Common myeloid progenitor, CD34-positive (primary cell): ENCODE measurements at regions not wholly inside any gene's neighbourhood (a gene's known extent, or its start where the extent isn't known, plus 50 kb on each side); places are given as distances from the start of the nearest gene placed in this dataset.

Experiments used
- CTCF ChIA-PET: fragments of 350-600 bp; sonication (Branson Sonifier 250); formaldehyde crosslinking; loops from one replicate; lab custom pipeline; 2021; ENCODE audit warnings: antibody characterized with exemption; lab: Charles Lee
- POLR2A ChIA-PET: fragments of 350-600 bp; sonication (Branson Sonifier 250); formaldehyde crosslinking; loops from one replicate; lab custom pipeline; 2021; ENCODE audit warnings: antibody characterized with exemption; lab: Charles Lee
- DNase-seq, 3 donors: peaks; one replicate each; pipeline versions ENCODE4 v3.0.0 to v3.0.0-alpha.2; 2013
- H3K27ac ChIP-seq, 2 experiments: 1 replicate in 1 of 2; 2 replicates in 1 of 2; pipeline ENCODE4 v1.7.0; 2013; ENCODE audit warnings: inconsistent platforms in 2 of 2, low read length in 2 of 2, mild to moderate bottlenecking in 2 of 2, low read depth in 1 of 2, moderate library complexity in 1 of 2; ENCODE audit not compliant: severe bottlenecking in 2 of 2, insufficient read depth in 1 of 2, poor library complexity in 1 of 2
- H3K27me3 ChIP-seq, 5 experiments: replicated peaks in 2 of 5; 1 replicate in 3 of 5; 2 replicates in 2 of 5; pipeline versions ENCODE4 v1.6.1 to v1.7.0; 2013; ENCODE audit warnings: low read length in 4 of 5, mild to moderate bottlenecking in 2 of 5, moderate library complexity in 2 of 5, inconsistent platforms in 1 of 5; ENCODE audit not compliant: insufficient read depth in 5 of 5, control insufficient read depth in 4 of 5
- H3K36me3 ChIP-seq, 4 experiments: 1 replicate in 2 of 4; 2 replicates in 2 of 4; pipeline versions ENCODE4 v1.6.1 to v1.7.0; 2013; ENCODE audit warnings: low read length in 3 of 4, control low read depth in 1 of 4, mild to moderate bottlenecking in 1 of 4; ENCODE audit not compliant: control insufficient read depth in 4 of 4, insufficient read depth in 4 of 4
- H3K4me1 ChIP-seq, 4 experiments: 1 replicate in 3 of 4; 2 replicates in 1 of 4; pipeline versions ENCODE4 v1.6.1 to v1.7.1; 2013; ENCODE audit warnings: low read length in 3 of 4, mild to moderate bottlenecking in 3 of 4, control low read depth in 1 of 4, inconsistent platforms in 1 of 4, moderate library complexity in 1 of 4; ENCODE audit not compliant: control insufficient read depth in 4 of 4, insufficient read depth in 4 of 4; ENCODE audit errors: control extremely low read depth in 1 of 4
- H3K4me3 ChIP-seq, 7 experiments: 1 replicate in 4 of 7; 2 replicates in 3 of 7; pipeline versions ENCODE4 v1.5.1 to v1.7.0; 2013; ENCODE audit warnings: mild to moderate bottlenecking in 7 of 7, low read length in 6 of 7, moderate library complexity in 6 of 7, inconsistent platforms in 2 of 7, low read depth in 2 of 7, control low read depth in 1 of 7; ENCODE audit not compliant: insufficient read depth in 4 of 7, control insufficient read depth in 1 of 7; ENCODE audit errors: extremely low read depth in 1 of 7
- H3K9me3 ChIP-seq, 5 experiments: 1 replicate in 4 of 5; 2 replicates in 1 of 5; pipeline versions ENCODE4 v1.6.1 to v1.7.1; 2013; ENCODE audit warnings: low read length in 4 of 5, mild to moderate bottlenecking in 2 of 5, inconsistent platforms in 1 of 5, low read depth in 1 of 5, moderate library complexity in 1 of 5; ENCODE audit not compliant: control insufficient read depth in 4 of 5, insufficient read depth in 2 of 5; ENCODE audit errors: control extremely low read depth in 1 of 5
- WGBS: methylation state at CpG from one replicate; pipeline ENCODE4 v1.1.5; 2013; ENCODE audit not compliant: insufficient coverage; 5-methylcytosine and 5-hydroxymethylcytosine counted together

GRCh38 chr12:69067713-69068112, 134.7 kb upstream of the CPM start:
- H3K4me1 ChIP-seq = peaks cover 0 to 6% (median 5%) of the 10 kb centered on the region in 4 experiments
- POLR2A ChIA-PET = no interaction called here
- CTCF ChIA-PET = interaction anchor here (0.6 kb wide), 2 partner anchors 25 to 28 kb away, joined by 3 to 4 read pairs; no protein-coding TSS in a partner anchor
- H3K27me3 ChIP-seq = no peaks in the 10 kb centered on the region
- DNase-seq = no peak
- no peaks in the 10 kb centered on the region for H3K36me3 ChIP-seq
- WGBS = 90% methylated on average over 2 of the region's 6 CpGs
- H3K9me3 ChIP-seq = no peaks in the 10 kb centered on the region
- H3K4me3 ChIP-seq = no peak overlapping the region
- no peak overlapping the region for H3K27ac ChIP-seq

GRCh38 chr12:69068448-69068847, 135.5 kb upstream of the CPM start:
- peak; percentile 9 to 50 (median 36) for DNase-seq
- no peak overlapping the region for H3K27ac ChIP-seq
- H3K36me3 ChIP-seq = no peaks in the 10 kb centered on the region
- no peaks in the 10 kb centered on the region for H3K27me3 ChIP-seq
- H3K9me3 ChIP-seq = no peaks in the 10 kb centered on the region
- 100% methylated on average over 2 of the region's 3 CpGs for WGBS
- peaks cover 0 to 6% (median 5%) of the 10 kb centered on the region in 4 experiments for H3K4me1 ChIP-seq
- ChIA-PET CTCF (interaction anchor here (0.6 kb wide), 1 partner anchor 25 kb away, joined by 3 read pairs; no protein-coding TSS in a partner anchor), POLR2A (no interaction called here)
- H3K4me3 ChIP-seq = no peak overlapping the region

GRCh38 chr12:69069479-69069878, 136.5 kb upstream of the CPM start:
- Histone ChIP-seq H3K36me3 (no peaks in the 10 kb centered on the region), H3K27me3 (no peaks in the 10 kb centered on the region), H3K4me1 (peaks cover 0 to 6% (median 5%) of the 10 kb centered on the region in 4 experiments), H3K9me3 (no peaks in the 10 kb centered on the region), H3K27ac (no peak overlapping the region), H3K4me3 (no peak overlapping the region)
- ChIA-PET CTCF (interaction anchor here (0.6 to 1.6 kb wide), 6 partner anchors 9 to 656 kb away, joined by 3 to 6 read pairs (median 4); no protein-coding TSS in a partner anchor), POLR2A (interaction anchor here (0.6 kb wide), 1 partner anchor 36 kb away, joined by 3 read pairs; no protein-coding TSS in a partner anchor)
- no peak for DNase-seq
- 97% methylated on average over 5 of the region's 10 CpGs for WGBS

DNA sequence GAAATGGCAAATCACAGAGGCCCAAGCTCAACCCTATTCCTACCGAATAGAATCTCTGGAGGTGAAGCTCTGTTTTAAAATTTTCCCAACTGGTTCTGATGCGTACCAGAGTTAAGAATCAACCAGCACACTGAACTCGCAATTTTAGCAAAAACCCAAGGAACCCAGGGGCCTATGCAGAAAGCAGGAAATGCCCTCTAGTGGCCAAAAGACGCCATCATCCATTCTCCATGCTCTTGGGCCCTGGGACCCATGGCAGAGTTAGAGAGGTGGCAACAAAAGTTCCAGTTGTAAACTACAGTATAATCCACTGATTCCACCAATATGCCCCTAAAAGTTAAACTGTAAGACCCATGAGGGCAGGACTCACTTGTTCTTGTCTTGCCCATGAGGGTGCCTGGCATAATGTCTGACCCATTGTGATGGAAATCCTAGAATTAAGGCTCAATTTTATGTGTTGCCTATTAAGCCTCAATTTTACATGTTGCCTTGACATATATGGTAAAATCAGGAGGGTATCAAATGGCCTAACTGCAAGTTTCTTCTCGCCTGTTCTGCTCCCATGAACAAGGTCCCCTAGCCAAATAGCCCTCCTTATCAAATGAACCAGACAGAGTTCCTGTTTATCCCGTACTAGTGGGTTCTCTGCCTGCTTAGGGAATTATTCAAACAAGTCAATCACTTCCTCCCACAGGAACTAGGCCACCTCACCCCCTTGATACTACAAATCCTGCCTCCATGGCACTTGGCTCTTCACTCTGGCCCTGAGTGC, 137.5 kb upstream of the CPM start:
- CTCF ChIA-PET = interaction anchor here (0.5 to 1.6 kb wide), 8 partner anchors 8 to 453 kb away, joined by 3 to 6 read pairs (median 4); no protein-coding TSS in a partner anchor

DNA sequence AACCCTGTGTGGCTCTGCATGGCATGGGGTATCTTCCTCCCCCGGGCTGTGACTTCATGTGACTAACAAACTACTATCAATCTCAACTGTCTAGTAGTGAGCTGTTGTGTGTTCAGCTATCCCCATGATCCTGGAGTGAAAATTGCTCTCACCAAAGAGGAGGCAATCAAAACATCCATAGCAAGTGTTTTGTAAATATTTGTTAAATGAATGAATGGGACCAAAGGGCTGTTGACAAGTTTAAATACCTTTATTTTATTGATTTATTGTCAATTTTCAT, 138.1 kb upstream of the CPM start:
- ChIA-PET CTCF (interaction anchor here (1.0 to 1.2 kb wide), 2 partner anchors 200 to 208 kb away, joined by 4 read pairs; no protein-coding TSS in a partner anchor), POLR2A (no interaction called here)
- H3K27me3 ChIP-seq = no peaks in the 10 kb centered on the region
- no peak overlapping the region for H3K27ac ChIP-seq
- no peaks in the 10 kb centered on the region for H3K9me3 ChIP-seq
- DNase-seq = no peak
- no CpG with 5 or more reads among the region's 1 CpG for WGBS
- H3K4me1 ChIP-seq = peaks cover 0 to 6% (median 5%) of the 10 kb centered on the region in 4 experiments
- no peak overlapping the region for H3K4me3 ChIP-seq
- H3K36me3 ChIP-seq = no peaks in the 10 kb centered on the region

More for the DNA sequence above, 137.5 kb upstream of the CPM start:
- Histone ChIP-seq H3K9me3 (no peaks in the 10 kb centered on the region), H3K36me3 (no peaks in the 10 kb centered on the region), H3K4me3 (no peak overlapping the region), H3K27ac (no peak overlapping the region), H3K4me1 (peaks cover 0 to 6% (median 5%) of the 10 kb centered on the region in 4 experiments), H3K27me3 (no peaks in the 10 kb centered on the region)
- POLR2A ChIA-PET = interaction anchor here (0.6 kb wide), 1 partner anchor 35 kb away, joined by 3 read pairs; no protein-coding TSS in a partner anchor
- 53% methylated on average over 6 of the region's 6 CpGs for WGBS
- DNase-seq = peak; percentile 50 to 75 (median 65)

- no peaks in the 10 kb centered on the region for H3K36me3 ChIP-seq
- DNase-seq = no peak
- no peaks in the 10 kb centered on the region for H3K27me3 ChIP-seq
- no peak overlapping the region for H3K4me3 ChIP-seq
- no peaks in the 10 kb centered on the region for H3K9me3 ChIP-seq
- H3K4me1 ChIP-seq = peaks cover 0 to 6% (median 5%) of the 10 kb centered on the region in 4 experiments
- ChIA-PET POLR2A (no interaction called here), CTCF (no interaction called here)
- H3K27ac ChIP-seq = no peak overlapping the region
Observed at GRCh38 chr12:69073035-69073434, 140.1 kb upstream of the CPM start.
